AG04450 (cell line): ENCODE measurements at regions not wholly inside any gene's neighbourhood (a gene's known extent, or its start where the extent isn't known, plus 50 kb on each side); places are given as distances from the start of the nearest gene placed in this dataset.

Experiments used
- CTCF ChIA-PET: fragments of 300-600, 350-600 bp; formaldehyde crosslinking; extraction: SDS; loops from one replicate; lab custom pipeline; 2022; ENCODE audit warnings: antibody characterized with exemption, inconsistent platforms; lab: Charles Lee
- POLR2A ChIA-PET: fragments of 350-600 bp; formaldehyde crosslinking; extraction: SDS; loops from one replicate; lab custom pipeline; 2021; ENCODE audit warnings: antibody characterized with exemption, inconsistent platforms; lab: Yijun Ruan, JAX
- DNase-seq: peaks from one replicate; pipeline ENCODE4 v3.0.0-alpha.2; 2011; ENCODE audit warnings: low read depth, low spot score
- H3K27ac ChIP-seq: one replicate; pipeline ENCODE4 v1.5.1; 2012; ENCODE audit warnings: low read depth, low read length, control low read depth
- H3K27me3 ChIP-seq: one replicate; pipeline ENCODE4 v1.6.0; 2012; ENCODE audit warnings: low read length; ENCODE audit not compliant: control insufficient read depth, insufficient read depth
- H3K4me3 ChIP-seq: 2 replicates; pipeline ENCODE4 v1.5.1; 2011; ENCODE audit warnings: mild to moderate bottlenecking, low read depth, low read length, control low read depth
- H3K9me3 ChIP-seq: 2 replicates; pipeline ENCODE4 v1.5.1; 2012; ENCODE audit warnings: low read length; ENCODE audit not compliant: control insufficient read depth, insufficient read depth
- CTCF ChIP-seq: IDR thresholded peaks from 2 replicates; pipeline ENCODE4 v1.5.1; 2011; ENCODE audit warnings: low read depth, low read length, control low read depth, inconsistent platforms

- DNase-seq = no peak
- CTCF ChIA-PET = interaction anchor here (0.6 to 1.4 kb wide), 2 partner anchors 112 to 154 kb away, joined by 3 read pairs; no protein-coding TSS in a partner anchor
Observed at GRCh38 chr1:214174508-214175199, 106.3 kb upstream of the SMYD2 start.

GRCh38 chr1:214178102-214178501 lies 102.9 kb upstream of the SMYD2 start:
- CTCF ChIA-PET = no interaction called here
- no peaks in the 10 kb centered on the region for H3K9me3 ChIP-seq
- TF ChIP-seq CTCF = no peak
- no peaks in the 10 kb centered on the region for H3K27me3 ChIP-seq
- no peak overlapping the region for H3K4me3 ChIP-seq
- POLR2A ChIA-PET = no interaction called here
- H3K27ac ChIP-seq = no peak overlapping the region
- no peak for DNase-seq

More at GRCh38 chr1:214174508-214175199, 106.3 kb upstream of the SMYD2 start:
- Histone ChIP-seq H3K27ac (no peak overlapping the region), H3K4me3 (no peak overlapping the region), H3K9me3 (no peaks in the 10 kb centered on the region), H3K27me3 (no peaks in the 10 kb centered on the region)
- POLR2A ChIA-PET = no interaction called here
- TF ChIP-seq CTCF = no peak

DNA sequence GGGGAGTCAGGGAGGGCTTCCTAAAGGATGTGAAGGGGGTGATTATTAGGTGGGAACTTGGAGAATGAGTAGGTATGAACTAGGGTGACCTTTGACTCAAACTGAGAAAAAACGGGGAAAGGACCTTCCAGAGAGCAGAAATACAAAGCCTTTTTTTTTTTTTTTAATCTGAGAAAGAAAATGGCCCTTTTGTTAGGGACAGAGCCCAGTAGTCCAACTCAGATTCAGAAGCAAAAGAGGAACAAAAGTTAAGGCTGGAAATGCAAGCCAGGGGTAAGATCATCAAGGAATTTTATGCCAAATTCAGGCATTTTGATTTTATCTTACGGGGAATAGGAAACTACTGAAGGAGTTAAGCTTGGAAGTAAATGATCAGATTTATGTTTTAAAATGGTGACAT lies 96.0 kb upstream of the SMYD2 start:
- TF ChIP-seq CTCF = no peak
- CTCF ChIA-PET = no interaction called here
- H3K27me3 ChIP-seq = peaks cover 48% of the 10 kb centered on the region

DNA sequence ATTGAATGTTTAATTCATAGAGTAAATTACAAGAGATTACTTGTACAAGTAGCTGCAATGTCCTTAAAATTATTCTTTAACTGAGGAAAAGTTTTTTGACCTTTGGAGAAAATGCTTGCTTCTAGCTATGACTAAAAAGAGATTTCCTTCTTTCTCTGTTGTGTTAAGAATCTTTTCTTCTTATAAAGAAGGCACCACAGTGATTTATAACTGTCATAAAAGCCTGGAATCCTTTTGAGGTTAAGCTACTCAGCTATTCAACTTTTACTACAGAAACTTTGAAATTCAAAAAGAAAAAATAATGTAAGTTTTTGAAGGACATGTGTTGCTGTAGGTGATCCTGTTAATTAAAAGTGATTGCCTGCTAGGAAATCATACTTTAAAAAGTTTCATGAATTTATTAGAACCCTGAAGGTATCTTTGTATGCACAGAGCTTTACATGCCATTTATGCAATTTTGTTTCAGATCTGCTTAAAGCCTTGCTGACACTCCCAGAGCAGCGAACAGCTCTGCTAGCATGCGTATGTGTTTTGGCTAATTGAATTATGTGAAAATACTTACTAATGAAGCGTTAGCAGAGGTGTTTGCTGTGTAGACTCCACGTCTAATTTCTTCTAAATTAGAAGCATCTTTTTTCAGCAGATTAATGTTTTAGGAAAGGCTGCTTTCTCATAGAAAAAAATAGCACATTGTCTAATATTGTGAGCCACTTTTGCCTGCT lies 94.7 kb upstream of the SMYD2 start:
- DNase-seq = no peak
- Histone ChIP-seq H3K27ac (no peak overlapping the region), H3K9me3 (no peaks in the 10 kb centered on the region; the same call in 1 of the 2 replicates), H3K4me3 (no peak overlapping the region), H3K27me3 (peaks cover 54% of the 10 kb centered on the region)
- ChIA-PET POLR2A (no interaction called here), CTCF (interaction anchor here (1.5 to 1.6 kb wide), 2 partner anchors 63 to 75 kb away, joined by 3 to 5 read pairs; no protein-coding TSS in a partner anchor)
- no peak for TF ChIP-seq CTCF

More for the DNA sequence above, 96.0 kb upstream of the SMYD2 start:
- POLR2A ChIA-PET = no interaction called here
- H3K9me3 ChIP-seq = no peaks in the 10 kb centered on the region; the same call in 1 of the 2 replicates
- no peak overlapping the region for H3K4me3 ChIP-seq
- no peak overlapping the region for H3K27ac ChIP-seq
- no peak for DNase-seq
